GM12878 (cell line): ENCODE measurements at regions not wholly inside any gene's neighbourhood (a gene's known extent, or its start where the extent isn't known, plus 50 kb on each side); places are given as distances from the start of the nearest gene placed in this dataset.

Experiments used
- ATAC-seq: fragments of 200-7000 bp; cut with Tn5 transposase; 3 replicates; pipeline ENCODE4 v1.9.1; 2020; ENCODE audit warnings: mild to moderate bottlenecking, moderate library complexity
- BruUV-seq: library from RNA; stranded (reverse); fragments of 400-500 nt; replicated peaks from 2 replicates; lab custom pipeline; 2021; lab: Mats Ljungman, UMichigan
- CTCF ChIA-PET: fragments of 300-600 bp; sonication (Branson Sonifier 250); formaldehyde crosslinking; extraction: SDS; loops from one replicate; lab custom pipeline; 2021; ENCODE audit warnings: inconsistent platforms; lab: Yijun Ruan, JAX
- POLR2A ChIA-PET: fragments of 350-600 bp; formaldehyde crosslinking; extraction: SDS; loops from one replicate; lab custom pipeline; 2021; ENCODE audit warnings: inconsistent platforms; lab: Charles Lee
- RAD21 ChIA-PET: fragments of 300-600 bp; sonication (Branson Sonifier 250); formaldehyde crosslinking; loops from one replicate; lab custom pipeline; 2023; ENCODE audit warnings: antibody characterized with exemption; ENCODE audit not compliant: unreplicated experiment; lab: Charles Lee
- SMC1A ChIA-PET: fragments of 300-600 bp; sonication (Branson Sonifier 250); formaldehyde crosslinking; loops from one replicate; lab custom pipeline; 2023; ENCODE audit not compliant: unreplicated experiment, uncharacterized antibody; lab: Charles Lee
- DNase-seq: peaks from one replicate; pipeline ENCODE4 v3.0.0-alpha.2; 2011; ENCODE audit warnings: low read depth, low spot score
- FAIRE-seq: peaks from 3 replicates; lab custom pipeline; 2011; peaks lifted over from hg19 to GRCh38; lab: Jason Lieb, UNC
- H2AFZ ChIP-seq: 2 replicates; pipeline ENCODE4 v1.6.0; 2011; ENCODE audit warnings: low read depth, low read length, control low read depth; ENCODE audit not compliant: control insufficient read depth
- H3K27ac ChIP-seq: 2 replicates; pipeline ENCODE4 v1.5.1; 2011; ENCODE audit warnings: control low read depth; ENCODE audit not compliant: control insufficient read depth, insufficient read depth
- H3K27me3 ChIP-seq, 2 experiments: replicated peaks in 1 of 2; 2 replicates each; pipeline versions ENCODE4 v1.6.0 to v1.6.1; 2011; ENCODE audit warnings: low read length in 1 of 2; ENCODE audit not compliant: control insufficient read depth in 2 of 2, insufficient read depth in 2 of 2
- H3K36me3 ChIP-seq, 2 experiments: 2 replicates each; pipeline ENCODE4 v1.5.1; 2011; ENCODE audit warnings: low read length in 1 of 2; ENCODE audit not compliant: control insufficient read depth in 2 of 2, insufficient read depth in 2 of 2
- H3K4me1 ChIP-seq: 2 replicates; pipeline ENCODE4 v1.6.1; 2011; ENCODE audit warnings: mild to moderate bottlenecking, low read length, moderate library complexity, mixed read lengths; ENCODE audit not compliant: control insufficient read depth, insufficient read depth
- H3K4me2 ChIP-seq: 2 replicates; pipeline ENCODE4 v1.6.0; 2011; ENCODE audit warnings: control low read depth; ENCODE audit not compliant: control insufficient read depth, insufficient read depth
- H3K4me3 ChIP-seq: fragments of 200-600 bp; sonication (generic); 2 replicates; pipeline ENCODE4 v1.5.1; 2016
- H3K79me2 ChIP-seq: 2 replicates; pipeline ENCODE4 v1.6.0; 2011; ENCODE audit warnings: low read length; ENCODE audit not compliant: control insufficient read depth, insufficient read depth
- H3K9ac ChIP-seq: 2 replicates; pipeline ENCODE4 v1.8.0; 2011; ENCODE audit warnings: low read length, control low read depth, mixed read lengths; ENCODE audit not compliant: control insufficient read depth, insufficient read depth
- H3K9me3 ChIP-seq: replicated peaks from 3 replicates; pipeline ENCODE4 v1.5.1; 2011; ENCODE audit warnings: mild to moderate bottlenecking, low read length; ENCODE audit not compliant: control insufficient read depth, insufficient read depth
- H4K20me1 ChIP-seq: 2 replicates; pipeline ENCODE4 v1.6.0; 2011; ENCODE audit not compliant: control insufficient read depth, insufficient read depth
- E2F4 ChIP-seq: IDR thresholded peaks from 2 replicates; pipeline ENCODE4 v1.6.1; 2012; ENCODE audit warnings: low read depth, low read length, improper control_type of control experiment
- E2F8 ChIP-seq: fragments of 450-650 bp; IDR thresholded peaks from 2 replicates; pipeline ENCODE4 v1.6.1; 2018; ENCODE audit warnings: mild to moderate bottlenecking, low read depth, moderate library complexity; ENCODE audit not compliant: partially characterized antibody
- MAX ChIP-seq: IDR thresholded peaks from 2 replicates; pipeline ENCODE4 v1.6.1; 2012; ENCODE audit warnings: low read depth, low read length, improper control_type of control experiment
- NBN ChIP-seq: fragments of 450-650 bp; IDR thresholded peaks from 2 replicates; pipeline ENCODE4 v1.6.1; 2016
- NR2F1 ChIP-seq: fragments of 450-650 bp; conservative IDR thresholded peaks from 2 replicates; pipeline ENCODE4 v1.6.1; 2017; ENCODE audit warnings: mild to moderate bottlenecking
- PKNOX1 ChIP-seq: fragments of 450-650 bp; IDR thresholded peaks from 2 replicates; pipeline ENCODE4 v1.6.1; 2016; ENCODE audit warnings: mild to moderate bottlenecking
- RCOR1 ChIP-seq: conservative IDR thresholded peaks from 2 replicates; pipeline ENCODE4 v1.6.1; 2012; ENCODE audit warnings: low read depth, low read length, improper control_type of control experiment
- SREBF1 ChIP-seq: IDR thresholded peaks from 2 replicates; pipeline ENCODE4 v1.6.1; 2012; ENCODE audit warnings: mild to moderate bottlenecking, low read length
- WGBS: methylation state at CpG from one replicate; pipeline ENCODE4 v1.1.6; 2016; ENCODE audit warnings: low lambda C conversion rate; ENCODE audit not compliant: insufficient replicate concordance, insufficient coverage; ENCODE audit errors: missing lambda C conversion rate; 5-methylcytosine and 5-hydroxymethylcytosine counted together
- in situ Hi-C: fragments of 300-500 bp; cut with MboI; formaldehyde crosslinking; loops from 9 replicates; pipeline ENCODE4 v1.14.3; 2018; ENCODE audit warnings: mixed read lengths
- intact Hi-C: fragments of 100-400 bp; cut with micrococcal nuclease; formaldehyde crosslinking; loops from one replicate; pipeline ENCODE4 v1.14.2; 2022; ENCODE audit not compliant: unreplicated experiment

GRCh38 chr11:130677486-130678153 is 229.2 kb downstream of the ADAMTS15 start:
- Histone ChIP-seq H3K79me2 (no peaks in the 10 kb centered on the region), H3K4me2 (no peak overlapping the region), H4K20me1 (no peaks in the 10 kb centered on the region), H3K4me1 (no peaks in the 10 kb centered on the region), H3K9me3 (no peaks in the 10 kb centered on the region; the same call in 1 of the 3 replicates), H3K4me3 (no peak overlapping the region), H2AFZ (no peak overlapping the region), H3K27ac (no peak overlapping the region), H3K9ac (no peak overlapping the region), H3K27me3 (peaks cover 0 to 2% of the 10 kb centered on the region in 2 experiments; a peak in 2 of 4 replicates), H3K36me3 (no peaks in the 10 kb centered on the region)
- ChIA-PET POLR2A (no interaction called here), RAD21 (no interaction called here), SMC1A (no interaction called here), CTCF (no interaction called here)
- no TSS peak for BruUV-seq
- DNase-seq (no peak), ATAC-seq (no peak), FAIRE-seq (no peak)
- in situ Hi-C loops (no loop called here), intact Hi-C loops (no loop called here)
- WGBS: 18% methylated on average over 6 of the region's 6 CpGs
- TF ChIP-seq NR2F1: no peak

- ChIA-PET CTCF (interaction anchor here (1.2 kb wide), 1 partner anchor 10 kb away, joined by 3 read pairs; no protein-coding TSS in a partner anchor), POLR2A (no interaction called here), SMC1A (interaction anchor here (1.1 kb wide), 1 partner anchor 245 kb away, joined by 3 read pairs; no protein-coding TSS in a partner anchor), RAD21 (no interaction called here)
- no peaks in the 10 kb centered on the region for H3K36me3 ChIP-seq
- no peak overlapping the region for H3K27ac ChIP-seq
- FAIRE-seq (no peak), ATAC-seq (no peak), DNase-seq (no peak)
- no peaks in the 10 kb centered on the region for H3K79me2 ChIP-seq
- H4K20me1 ChIP-seq: no peaks in the 10 kb centered on the region
- in situ Hi-C loops (no loop called here), intact Hi-C loops (no loop called here)
- H3K4me3 ChIP-seq: no peak overlapping the region
- WGBS: 23% methylated on average over 4 of the region's 4 CpGs
- no peak overlapping the region for H2AFZ ChIP-seq
- no peak overlapping the region for H3K9ac ChIP-seq
- no peaks in the 10 kb centered on the region; the same call in 1 of the 3 replicates for H3K9me3 ChIP-seq
- H3K4me2 ChIP-seq: no peak overlapping the region
- H3K4me1 ChIP-seq: no peaks in the 10 kb centered on the region
- no peaks in the 10 kb centered on the region; a peak in 1 of 4 replicates for H3K27me3 ChIP-seq
- no TSS peak for BruUV-seq
- TF ChIP-seq SREBF1 (no peak), E2F8 (no peak), RCOR1 (no peak), PKNOX1 (no peak), MAX (no peak), E2F4 (no peak), NBN (no peak)
Measured at GRCh38 chr11:130679247-130679646, 230.8 kb downstream of the ADAMTS15 start.
